ENCODE measurements at regions not wholly inside any gene's neighbourhood (a gene's known extent, or its start where the extent isn't known, plus 50 kb on each side); places are given as distances from the start of the nearest gene placed in this dataset.

DNA sequence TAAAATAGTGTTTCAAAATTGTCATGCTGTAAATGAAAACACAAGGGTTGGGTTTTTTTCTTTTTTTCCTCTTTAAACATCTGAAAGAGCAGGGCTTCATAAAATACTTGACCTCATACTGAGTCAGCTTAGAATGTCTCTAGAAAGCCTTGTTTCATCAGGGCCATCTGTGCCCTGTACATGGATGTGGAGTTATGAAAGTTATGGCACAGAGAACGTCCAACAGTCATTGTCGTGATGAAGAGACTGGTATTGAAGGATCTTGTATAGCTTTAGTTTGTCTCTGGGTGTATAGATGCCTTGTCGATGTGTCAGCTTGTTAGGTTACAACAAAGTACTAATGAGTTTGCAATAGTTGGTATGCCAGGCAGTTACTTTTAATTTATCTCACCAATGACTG is 127.3 kb downstream of the FAM204A start:
- H3K4me1 Mint-ChIP-seq: peaks cover 41% of the 10 kb centered on the region
- H3K27ac Mint-ChIP-seq: peak overlapping the region; percentile 58 to 84 (median 80)
- no peaks in the 10 kb centered on the region for H3K36me3 Mint-ChIP-seq (ENCODE audit: low read depth)
- H3K4me3 Mint-ChIP-seq: no peak overlapping the region
- no peaks in the 10 kb centered on the region for H3K9me3 Mint-ChIP-seq
- no peak for TF ChIP-seq CTCF (IDR thresholded peaks at IDR 0.05; ENCODE audit: unreplicated experiment in 3 of 3)
- H3K27me3 Mint-ChIP-seq (ENCODE audit: low read depth): no peaks in the 10 kb centered on the region

DNA sequence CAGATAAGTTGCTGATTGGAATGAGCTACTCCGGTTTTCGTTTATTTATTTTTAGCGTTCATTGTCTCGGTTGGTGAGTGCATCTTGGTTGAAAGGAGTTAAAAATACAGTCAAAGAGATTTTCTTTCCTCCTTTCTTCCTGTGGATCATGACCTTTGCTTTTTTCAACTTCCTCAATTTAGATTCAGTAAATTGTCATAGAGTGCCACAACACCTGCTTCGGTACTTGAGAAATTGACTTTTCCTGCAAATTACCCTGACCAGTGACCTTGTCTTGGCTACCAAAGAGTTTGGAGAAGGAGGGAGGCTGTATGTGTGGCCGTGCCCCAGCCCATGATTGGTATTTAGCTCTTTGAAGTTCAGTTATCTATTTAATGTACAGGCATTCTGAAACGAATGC is 128.7 kb downstream of the FAM204A start:
- Mint-ChIP-seq H3K27me3 (ENCODE audit: low read depth) (no peaks in the 10 kb centered on the region), H3K27ac (peak overlapping the region; percentile 36 to 77 (median 58)), H3K9me3 (no peaks in the 10 kb centered on the region), H3K36me3 (ENCODE audit: low read depth) (no peaks in the 10 kb centered on the region), H3K4me1 (peaks cover 41% of the 10 kb centered on the region), H3K4me3 (no peak overlapping the region)
- no peak for TF ChIP-seq CTCF (IDR thresholded peaks at IDR 0.05; ENCODE audit: unreplicated experiment in 3 of 3)

DNA sequence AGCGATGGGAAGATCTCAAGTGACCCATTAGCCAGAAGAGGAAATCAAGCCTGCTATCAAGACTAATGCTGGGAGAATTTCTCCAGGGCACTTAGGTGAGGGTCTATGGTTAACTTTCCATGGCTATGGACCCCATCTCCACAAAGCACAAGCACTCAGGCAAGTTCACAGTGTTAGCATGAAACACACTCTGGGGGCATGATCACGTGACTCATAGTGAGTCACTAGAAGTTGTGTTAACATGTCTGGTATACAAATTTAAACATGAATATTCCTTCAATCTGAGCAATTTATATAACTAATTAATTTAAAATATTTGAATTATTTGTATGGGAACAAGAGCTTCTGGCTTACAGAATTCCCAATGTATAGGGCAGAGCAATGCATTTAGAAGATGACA is 131.8 kb downstream of the FAM204A start:
- Mint-ChIP-seq H3K36me3 (ENCODE audit: low read depth) (no peaks in the 10 kb centered on the region), H3K4me1 (peaks cover 20% of the 10 kb centered on the region), H3K27me3 (ENCODE audit: low read depth) (no peaks in the 10 kb centered on the region), H3K27ac (no peak overlapping the region), H3K4me3 (no peak overlapping the region), H3K9me3 (no peaks in the 10 kb centered on the region)
- TF ChIP-seq CTCF (IDR thresholded peaks at IDR 0.05; ENCODE audit: unreplicated experiment in 3 of 3): no peak

DNA sequence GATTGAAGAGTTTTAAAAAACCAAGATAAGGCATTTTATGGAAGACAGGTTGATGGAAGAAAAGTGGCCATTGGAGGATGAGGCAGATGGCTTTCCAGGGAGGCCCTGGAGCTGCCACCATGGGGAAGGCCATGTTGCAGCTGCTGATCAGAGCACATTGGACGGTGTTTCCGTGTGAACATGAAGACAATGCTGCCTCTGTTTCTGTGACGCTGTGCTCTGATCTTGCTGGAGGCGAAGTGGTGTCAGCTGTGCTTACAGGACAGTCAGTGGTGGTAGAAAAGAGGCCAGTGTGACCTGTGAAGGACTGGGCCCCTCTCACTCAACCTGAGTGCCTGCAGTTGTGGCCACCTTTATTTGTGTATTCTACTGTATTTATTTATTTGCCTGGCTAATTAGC is 132.9 kb downstream of the FAM204A start:
- H3K36me3 Mint-ChIP-seq (ENCODE audit: low read depth): no peaks in the 10 kb centered on the region
- H3K4me1 Mint-ChIP-seq: peaks cover 10% of the 10 kb centered on the region
- H3K27me3 Mint-ChIP-seq (ENCODE audit: low read depth): no peaks in the 10 kb centered on the region
- TF ChIP-seq CTCF (IDR thresholded peaks at IDR 0.05; ENCODE audit: unreplicated experiment in 3 of 3): no peak
- no peak overlapping the region for H3K27ac Mint-ChIP-seq
- no peaks in the 10 kb centered on the region for H3K9me3 Mint-ChIP-seq
- H3K4me3 Mint-ChIP-seq: no peak overlapping the region

GRCh38 chr10:118207470-118208007 is 134.6 kb downstream of the FAM204A start:
- H3K4me1 Mint-ChIP-seq: no peaks in the 10 kb centered on the region
- no peak overlapping the region for H3K4me3 Mint-ChIP-seq
- no peak for TF ChIP-seq CTCF (IDR thresholded peaks at IDR 0.05; ENCODE audit: unreplicated experiment in 3 of 3)
- no peaks in the 10 kb centered on the region for H3K9me3 Mint-ChIP-seq
- H3K27me3 Mint-ChIP-seq (ENCODE audit: low read depth): no peaks in the 10 kb centered on the region
- no peak overlapping the region for H3K27ac Mint-ChIP-seq
- no peaks in the 10 kb centered on the region for H3K36me3 Mint-ChIP-seq (ENCODE audit: low read depth)

DNA sequence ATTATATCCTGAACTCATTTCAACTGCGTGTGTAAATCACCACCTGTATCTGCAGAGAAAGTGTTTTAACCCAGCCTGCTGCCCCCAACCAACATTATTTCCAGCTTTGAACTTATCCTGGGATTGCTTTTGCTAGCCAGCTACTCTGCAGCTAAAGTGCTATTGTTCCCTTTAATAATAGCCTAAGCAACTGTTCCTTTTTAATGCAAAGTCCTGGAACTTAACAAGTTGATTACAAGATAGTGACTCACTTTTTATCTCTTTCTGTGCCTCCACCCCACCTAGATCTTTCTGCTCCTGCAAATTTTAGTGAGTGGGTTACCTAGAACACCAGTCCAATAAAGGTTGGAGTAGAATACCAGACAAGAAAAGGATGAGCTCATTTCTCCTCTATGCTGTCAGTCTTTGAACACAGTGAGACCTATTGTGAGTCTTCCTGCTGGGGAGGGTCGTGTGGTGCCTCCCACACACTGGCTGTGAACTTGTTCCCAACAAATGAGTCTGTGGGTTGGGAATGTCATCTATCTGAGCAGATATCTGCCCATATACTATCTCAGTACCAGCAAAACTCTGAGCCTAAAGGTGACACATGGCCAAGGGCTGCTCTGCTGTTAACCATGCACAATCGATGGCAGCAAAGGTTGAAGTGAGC is 137.7 kb downstream of the FAM204A start:
- TF ChIP-seq CTCF (IDR thresholded peaks at IDR 0.05; ENCODE audit: unreplicated experiment in 3 of 3): no peak
- Mint-ChIP-seq H3K27ac (no peak overlapping the region), H3K36me3 (ENCODE audit: low read depth) (no peaks in the 10 kb centered on the region), H3K4me1 (no peaks in the 10 kb centered on the region), H3K27me3 (ENCODE audit: low read depth) (no peaks in the 10 kb centered on the region), H3K9me3 (no peaks in the 10 kb centered on the region), H3K4me3 (no peak overlapping the region)

Data from nephron (organoid).